Liver (tissue), 8 donors: ENCODE measurements at regions not wholly inside any gene's neighbourhood (a gene's known extent, or its start where the extent isn't known, plus 50 kb on each side); places are given as distances from the start of the nearest gene placed in this dataset.

Experiments used
- DNase-seq: peaks from one replicate; pipeline ENCODE4 v3.0.0-alpha.2; 2017; ENCODE audit warnings: low spot score
- H3K27ac ChIP-seq, 2 donors: one replicate each; pipeline ENCODE4 v1.7.0; 2013; ENCODE audit warnings: inconsistent platforms in 2 of 2, low read length in 2 of 2, control low read depth in 1 of 2, low read depth in 1 of 2, mild to moderate bottlenecking in 1 of 2
- H3K27me3 ChIP-seq, 4 donors: one replicate each; pipeline versions ENCODE4 v1.6.1 to v1.7.0; 2013; ENCODE audit warnings: low read length in 3 of 4, inconsistent platforms in 1 of 4, mild to moderate bottlenecking in 1 of 4, moderate library complexity in 1 of 4; ENCODE audit not compliant: control insufficient read depth in 4 of 4, insufficient read depth in 4 of 4
- H3K36me3 ChIP-seq, 4 donors: one replicate each; pipeline versions ENCODE4 v1.6.1 to v1.7.0; 2013; ENCODE audit warnings: low read length in 3 of 4, mild to moderate bottlenecking in 3 of 4, low read depth in 1 of 4, moderate library complexity in 1 of 4; ENCODE audit not compliant: control insufficient read depth in 4 of 4, insufficient read depth in 3 of 4
- H3K4me1 ChIP-seq, 4 donors: one replicate each; pipeline versions ENCODE4 v1.6.1 to v1.7.0; 2013; ENCODE audit warnings: low read length in 3 of 4, mild to moderate bottlenecking in 3 of 4, moderate library complexity in 1 of 4; ENCODE audit not compliant: control insufficient read depth in 4 of 4, insufficient read depth in 4 of 4
- H3K4me3 ChIP-seq, 3 donors: one replicate each; pipeline versions ENCODE4 v1.6.1 to v1.7.0; 2013; ENCODE audit warnings: low read length in 3 of 3, control low read depth in 1 of 3, low read depth in 1 of 3, mild to moderate bottlenecking in 1 of 3
- H3K9ac ChIP-seq, 2 donors: one replicate each; pipeline ENCODE4 v1.7.0; 2013; ENCODE audit warnings: low read length in 2 of 2, mild to moderate bottlenecking in 2 of 2, moderate library complexity in 2 of 2, control low read depth in 1 of 2, low read depth in 1 of 2
- H3K9me3 ChIP-seq, 4 donors: one replicate each; pipeline versions ENCODE4 v1.6.1 to v1.7.0; 2013; ENCODE audit warnings: low read length in 3 of 4; ENCODE audit not compliant: control insufficient read depth in 4 of 4
- EGR1 ChIP-seq, 2 donors: IDR thresholded peaks; 2 replicates each; pipeline ENCODE4 v1.6.1; 2016 to 2018; ENCODE audit warnings: antibody characterized with exemption in 2 of 2, low read depth in 2 of 2
- FOXA1 ChIP-seq: IDR thresholded peaks from 2 replicates; pipeline ENCODE4 v1.6.1; 2016; ENCODE audit warnings: antibody characterized with exemption
- FOXA2 ChIP-seq: IDR thresholded peaks from 2 replicates; pipeline ENCODE4 v1.6.1; 2016; ENCODE audit warnings: antibody characterized with exemption
- GABPA ChIP-seq, 2 donors: IDR thresholded peaks in 1 of 2; conservative IDR thresholded peaks in 1 of 2; 2 replicates each; pipeline ENCODE4 v1.6.1; 2016; ENCODE audit warnings: antibody characterized with exemption in 2 of 2, mild to moderate bottlenecking in 1 of 2, moderate library complexity in 1 of 2
- HNF4A ChIP-seq, 2 donors: conservative IDR thresholded peaks; 2 replicates each; pipeline ENCODE4 v1.6.1; 2016; ENCODE audit warnings: antibody characterized with exemption in 2 of 2, mild to moderate bottlenecking in 2 of 2
- HNF4G ChIP-seq: IDR thresholded peaks from 2 replicates; pipeline ENCODE4 v1.6.1; 2016; ENCODE audit warnings: antibody characterized with exemption
- MAX ChIP-seq: IDR thresholded peaks from 2 replicates; pipeline ENCODE4 v1.6.1; 2016; ENCODE audit warnings: antibody characterized with exemption
- NR2F2 ChIP-seq: IDR thresholded peaks from 2 replicates; pipeline ENCODE4 v1.6.1; 2016; ENCODE audit warnings: antibody characterized with exemption
- RAD21 ChIP-seq, 2 donors: IDR thresholded peaks; 2 replicates each; pipeline ENCODE4 v1.6.1; 2016; ENCODE audit warnings: antibody characterized with exemption in 2 of 2, mild to moderate bottlenecking in 2 of 2
- RXRA ChIP-seq, 2 donors: IDR thresholded peaks; 2 replicates each; pipeline ENCODE4 v1.6.1; 2017 to 2018; ENCODE audit warnings: antibody characterized with exemption in 2 of 2, mild to moderate bottlenecking in 1 of 2
- SP1 ChIP-seq: IDR thresholded peaks from 2 replicates; pipeline ENCODE4 v1.6.1; 2018; ENCODE audit warnings: antibody characterized with exemption, mild to moderate bottlenecking
- TAF1 ChIP-seq: conservative IDR thresholded peaks from 2 replicates; pipeline ENCODE4 v1.6.1; 2016; ENCODE audit warnings: antibody characterized with exemption, mild to moderate bottlenecking
- ZBTB33 ChIP-seq: IDR thresholded peaks from 2 replicates; pipeline ENCODE4 v1.6.1; 2016; ENCODE audit warnings: antibody characterized with exemption
- WGBS: extraction: QIAGEN DNeasy Blood & Tissue Kit; methylation state at CpG from one replicate; pipeline ENCODE4 v1.1.7; 2013; 5-methylcytosine and 5-hydroxymethylcytosine counted together
- TF ChIP-seq, protein P1 (sequence below): IDR thresholded peaks from 2 replicates; pipeline ENCODE4 v1.6.1; 2016; ENCODE audit warnings: antibody characterized with exemption, mild to moderate bottlenecking
- TF ChIP-seq, protein P2 (sequence below): IDR thresholded peaks from 2 replicates; pipeline ENCODE4 v1.6.1; 2016; ENCODE audit warnings: antibody characterized with exemption
- TF ChIP-seq, protein P3 (sequence below): fragments of 150-350 bp; IDR thresholded peaks from 2 replicates; pipeline ENCODE4 v1.5.1; 2017; ENCODE audit warnings: improper control_type of control experiment, low read depth, low read length; ENCODE audit not compliant: missing input control
- donor health status: healthy.
- donor health status: healthy.
- donor health status: healthy.
- donor health status: healthy.
- donor health status: healthy.

DNA sequence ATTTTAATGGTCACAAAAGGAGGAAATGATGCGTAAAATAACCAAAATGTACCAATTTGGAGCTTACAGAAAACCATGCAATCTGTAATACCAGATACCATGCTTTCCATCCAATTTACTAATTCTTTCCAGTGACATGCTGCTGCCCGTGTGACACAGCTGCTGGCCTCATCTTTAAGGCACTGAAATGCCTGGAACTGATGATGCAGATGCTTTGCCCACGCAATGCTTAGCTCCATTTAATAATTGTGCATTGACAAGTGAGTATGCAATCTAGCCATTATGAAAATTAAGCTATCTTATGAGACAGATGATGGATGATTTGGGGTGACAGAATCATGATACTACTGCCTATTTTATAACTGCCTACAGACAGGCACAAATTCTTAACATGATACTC lies 169.2 kb upstream of the CTNND2 start:
- WGBS: 53% methylated on average over 3 of the region's 3 CpGs
- H3K27ac ChIP-seq: no peak overlapping the region
- H3K36me3 ChIP-seq: no peaks in the 10 kb centered on the region
- DNase-seq: no peak
- no peaks in the 10 kb centered on the region for H3K9me3 ChIP-seq
- no peak overlapping the region for H3K4me3 ChIP-seq
- H3K9ac ChIP-seq: no peak overlapping the region
- H3K4me1 ChIP-seq: no peaks in the 10 kb centered on the region
- H3K27me3 ChIP-seq: no peaks in the 10 kb centered on the region
- TF ChIP-seq MAX (no peak), FOXA1 (no peak), SP1 (no peak)
- TF ChIP-seq, protein P1, sequence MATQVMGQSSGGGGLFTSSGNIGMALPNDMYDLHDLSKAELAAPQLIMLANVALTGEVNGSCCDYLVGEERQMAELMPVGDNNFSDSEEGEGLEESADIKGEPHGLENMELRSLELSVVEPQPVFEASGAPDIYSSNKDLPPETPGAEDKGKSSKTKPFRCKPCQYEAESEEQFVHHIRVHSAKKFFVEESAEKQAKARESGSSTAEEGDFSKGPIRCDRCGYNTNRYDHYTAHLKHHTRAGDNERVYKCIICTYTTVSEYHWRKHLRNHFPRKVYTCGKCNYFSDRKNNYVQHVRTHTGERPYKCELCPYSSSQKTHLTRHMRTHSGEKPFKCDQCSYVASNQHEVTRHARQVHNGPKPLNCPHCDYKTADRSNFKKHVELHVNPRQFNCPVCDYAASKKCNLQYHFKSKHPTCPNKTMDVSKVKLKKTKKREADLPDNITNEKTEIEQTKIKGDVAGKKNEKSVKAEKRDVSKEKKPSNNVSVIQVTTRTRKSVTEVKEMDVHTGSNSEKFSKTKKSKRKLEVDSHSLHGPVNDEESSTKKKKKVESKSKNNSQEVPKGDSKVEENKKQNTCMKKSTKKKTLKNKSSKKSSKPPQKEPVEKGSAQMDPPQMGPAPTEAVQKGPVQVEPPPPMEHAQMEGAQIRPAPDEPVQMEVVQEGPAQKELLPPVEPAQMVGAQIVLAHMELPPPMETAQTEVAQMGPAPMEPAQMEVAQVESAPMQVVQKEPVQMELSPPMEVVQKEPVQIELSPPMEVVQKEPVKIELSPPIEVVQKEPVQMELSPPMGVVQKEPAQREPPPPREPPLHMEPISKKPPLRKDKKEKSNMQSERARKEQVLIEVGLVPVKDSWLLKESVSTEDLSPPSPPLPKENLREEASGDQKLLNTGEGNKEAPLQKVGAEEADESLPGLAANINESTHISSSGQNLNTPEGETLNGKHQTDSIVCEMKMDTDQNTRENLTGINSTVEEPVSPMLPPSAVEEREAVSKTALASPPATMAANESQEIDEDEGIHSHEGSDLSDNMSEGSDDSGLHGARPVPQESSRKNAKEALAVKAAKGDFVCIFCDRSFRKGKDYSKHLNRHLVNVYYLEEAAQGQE: no peak

GRCh38 chr5:12072441-12072840 lies 168.2 kb upstream of the CTNND2 start:
- Histone ChIP-seq H3K9ac (no peak overlapping the region), H3K36me3 (no peaks in the 10 kb centered on the region), H3K4me1 (no peaks in the 10 kb centered on the region), H3K27ac (no peak overlapping the region), H3K9me3 (no peaks in the 10 kb centered on the region), H3K27me3 (no peaks in the 10 kb centered on the region), H3K4me3 (no peak overlapping the region)
- TF ChIP-seq FOXA2 (no peak), HNF4A (conservative IDR thresholded peaks at IDR 0.05) (no peak), NR2F2 (no peak), HNF4G (no peak), RXRA (IDR thresholded peaks at IDR 0.05) (no peak), RAD21 (IDR thresholded peaks at IDR 0.05) (no peak), ZBTB33 (no peak), MAX (no peak), TAF1 (no peak), FOXA1 (no peak), SP1 (no peak), EGR1 (IDR thresholded peaks at IDR 0.05; ENCODE audit: low read depth in 2 of 2) (no peak), GABPA (IDR thresholded peaks at IDR 0.05 in 1 of 2, conservative IDR thresholded peaks at IDR 0.05 in 1 of 2) (no peak)
- TF ChIP-seq, protein P2, sequence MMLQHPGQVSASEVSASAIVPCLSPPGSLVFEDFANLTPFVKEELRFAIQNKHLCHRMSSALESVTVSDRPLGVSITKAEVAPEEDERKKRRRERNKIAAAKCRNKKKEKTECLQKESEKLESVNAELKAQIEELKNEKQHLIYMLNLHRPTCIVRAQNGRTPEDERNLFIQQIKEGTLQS: no peak
- TF ChIP-seq, protein P1: no peak
- TF ChIP-seq, protein P3, sequence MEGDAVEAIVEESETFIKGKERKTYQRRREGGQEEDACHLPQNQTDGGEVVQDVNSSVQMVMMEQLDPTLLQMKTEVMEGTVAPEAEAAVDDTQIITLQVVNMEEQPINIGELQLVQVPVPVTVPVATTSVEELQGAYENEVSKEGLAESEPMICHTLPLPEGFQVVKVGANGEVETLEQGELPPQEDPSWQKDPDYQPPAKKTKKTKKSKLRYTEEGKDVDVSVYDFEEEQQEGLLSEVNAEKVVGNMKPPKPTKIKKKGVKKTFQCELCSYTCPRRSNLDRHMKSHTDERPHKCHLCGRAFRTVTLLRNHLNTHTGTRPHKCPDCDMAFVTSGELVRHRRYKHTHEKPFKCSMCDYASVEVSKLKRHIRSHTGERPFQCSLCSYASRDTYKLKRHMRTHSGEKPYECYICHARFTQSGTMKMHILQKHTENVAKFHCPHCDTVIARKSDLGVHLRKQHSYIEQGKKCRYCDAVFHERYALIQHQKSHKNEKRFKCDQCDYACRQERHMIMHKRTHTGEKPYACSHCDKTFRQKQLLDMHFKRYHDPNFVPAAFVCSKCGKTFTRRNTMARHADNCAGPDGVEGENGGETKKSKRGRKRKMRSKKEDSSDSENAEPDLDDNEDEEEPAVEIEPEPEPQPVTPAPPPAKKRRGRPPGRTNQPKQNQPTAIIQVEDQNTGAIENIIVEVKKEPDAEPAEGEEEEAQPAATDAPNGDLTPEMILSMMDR: no peak
- DNase-seq: no peak
- 65% methylated on average over 5 of the region's 5 CpGs for WGBS
